Panc1 (cell line): ENCODE measurements at regions not wholly inside any gene's neighbourhood (a gene's known extent, or its start where the extent isn't known, plus 50 kb on each side); places are given as distances from the start of the nearest gene placed in this dataset.

Source experiments
- POLR2AphosphoS5 ChIP-seq: IDR thresholded peaks from 2 replicates; pipeline ENCODE4 v1.6.1; 2012; ENCODE audit warnings: mild to moderate bottlenecking, low read depth, low read length, moderate library complexity
- SIN3A ChIP-seq: IDR thresholded peaks from 2 replicates; pipeline ENCODE4 v1.6.1; 2012; ENCODE audit warnings: low read depth, mild to moderate bottlenecking, low read length, moderate library complexity, borderline replicate concordance; ENCODE audit not compliant: insufficient read depth
- TF ChIP-seq, protein P1 (sequence below): fragments of 450-650 bp; IDR thresholded peaks from 2 replicates; pipeline ENCODE4 v1.5.1; 2017; ENCODE audit warnings: mild to moderate bottlenecking
- TF ChIP-seq, protein P2 (sequence below), 2 experiments: IDR thresholded peaks; 2 replicates each; pipeline ENCODE4 v1.6.1; 2011 to 2012; ENCODE audit warnings: low read depth in 2 of 2, control low read depth in 1 of 2, low read length in 1 of 2, mild to moderate bottlenecking in 1 of 2, moderate library complexity in 1 of 2; ENCODE audit not compliant: insufficient read depth in 1 of 2

- TF ChIP-seq, protein P1, sequence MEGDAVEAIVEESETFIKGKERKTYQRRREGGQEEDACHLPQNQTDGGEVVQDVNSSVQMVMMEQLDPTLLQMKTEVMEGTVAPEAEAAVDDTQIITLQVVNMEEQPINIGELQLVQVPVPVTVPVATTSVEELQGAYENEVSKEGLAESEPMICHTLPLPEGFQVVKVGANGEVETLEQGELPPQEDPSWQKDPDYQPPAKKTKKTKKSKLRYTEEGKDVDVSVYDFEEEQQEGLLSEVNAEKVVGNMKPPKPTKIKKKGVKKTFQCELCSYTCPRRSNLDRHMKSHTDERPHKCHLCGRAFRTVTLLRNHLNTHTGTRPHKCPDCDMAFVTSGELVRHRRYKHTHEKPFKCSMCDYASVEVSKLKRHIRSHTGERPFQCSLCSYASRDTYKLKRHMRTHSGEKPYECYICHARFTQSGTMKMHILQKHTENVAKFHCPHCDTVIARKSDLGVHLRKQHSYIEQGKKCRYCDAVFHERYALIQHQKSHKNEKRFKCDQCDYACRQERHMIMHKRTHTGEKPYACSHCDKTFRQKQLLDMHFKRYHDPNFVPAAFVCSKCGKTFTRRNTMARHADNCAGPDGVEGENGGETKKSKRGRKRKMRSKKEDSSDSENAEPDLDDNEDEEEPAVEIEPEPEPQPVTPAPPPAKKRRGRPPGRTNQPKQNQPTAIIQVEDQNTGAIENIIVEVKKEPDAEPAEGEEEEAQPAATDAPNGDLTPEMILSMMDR, result no peak
- TF ChIP-seq POLR2AphosphoS5, result no peak
- TF ChIP-seq, protein P2, sequence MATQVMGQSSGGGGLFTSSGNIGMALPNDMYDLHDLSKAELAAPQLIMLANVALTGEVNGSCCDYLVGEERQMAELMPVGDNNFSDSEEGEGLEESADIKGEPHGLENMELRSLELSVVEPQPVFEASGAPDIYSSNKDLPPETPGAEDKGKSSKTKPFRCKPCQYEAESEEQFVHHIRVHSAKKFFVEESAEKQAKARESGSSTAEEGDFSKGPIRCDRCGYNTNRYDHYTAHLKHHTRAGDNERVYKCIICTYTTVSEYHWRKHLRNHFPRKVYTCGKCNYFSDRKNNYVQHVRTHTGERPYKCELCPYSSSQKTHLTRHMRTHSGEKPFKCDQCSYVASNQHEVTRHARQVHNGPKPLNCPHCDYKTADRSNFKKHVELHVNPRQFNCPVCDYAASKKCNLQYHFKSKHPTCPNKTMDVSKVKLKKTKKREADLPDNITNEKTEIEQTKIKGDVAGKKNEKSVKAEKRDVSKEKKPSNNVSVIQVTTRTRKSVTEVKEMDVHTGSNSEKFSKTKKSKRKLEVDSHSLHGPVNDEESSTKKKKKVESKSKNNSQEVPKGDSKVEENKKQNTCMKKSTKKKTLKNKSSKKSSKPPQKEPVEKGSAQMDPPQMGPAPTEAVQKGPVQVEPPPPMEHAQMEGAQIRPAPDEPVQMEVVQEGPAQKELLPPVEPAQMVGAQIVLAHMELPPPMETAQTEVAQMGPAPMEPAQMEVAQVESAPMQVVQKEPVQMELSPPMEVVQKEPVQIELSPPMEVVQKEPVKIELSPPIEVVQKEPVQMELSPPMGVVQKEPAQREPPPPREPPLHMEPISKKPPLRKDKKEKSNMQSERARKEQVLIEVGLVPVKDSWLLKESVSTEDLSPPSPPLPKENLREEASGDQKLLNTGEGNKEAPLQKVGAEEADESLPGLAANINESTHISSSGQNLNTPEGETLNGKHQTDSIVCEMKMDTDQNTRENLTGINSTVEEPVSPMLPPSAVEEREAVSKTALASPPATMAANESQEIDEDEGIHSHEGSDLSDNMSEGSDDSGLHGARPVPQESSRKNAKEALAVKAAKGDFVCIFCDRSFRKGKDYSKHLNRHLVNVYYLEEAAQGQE (IDR thresholded peaks at IDR 0.05; ENCODE audit: insufficient read depth in 1 of 2, low read depth in 2 of 2, low read length in 1 of 2), result no peak
- no peak for TF ChIP-seq SIN3A
Observed at GRCh38 chr1:4960336-4960735, 305.9 kb downstream of the AJAP1 start.
